K562 (cell line): ENCODE measurements at regions not wholly inside any gene's neighbourhood (a gene's known extent, or its start where the extent isn't known, plus 50 kb on each side); places are given as distances from the start of the nearest gene placed in this dataset.

ENCODE experiments used
- BCL6 ChIP-seq: fragments of 250-450 bp; sonication (Bioruptor Pico); IDR thresholded peaks from 2 replicates; pipeline ENCODE4 v1.4.0; 2020
- CHD4 ChIP-seq: fragments of 200-600 bp; sonication (generic); IDR thresholded peaks from 3 replicates; pipeline ENCODE4 v1.6.1; 2012; ENCODE audit warnings: low read depth, mild to moderate bottlenecking, mixed read lengths, low read length, inconsistent platforms; ENCODE audit not compliant: insufficient read depth, insufficient replicate concordance, poor library complexity, severe bottlenecking
- EP400 ChIP-seq: fragments of 450-650 bp; IDR thresholded peaks from 2 replicates; pipeline ENCODE4 v1.6.1; 2017; ENCODE audit warnings: antibody characterized with exemption, mild to moderate bottlenecking, moderate library complexity
- MAFG ChIP-seq: fragments of 450-650 bp; conservative IDR thresholded peaks from 2 replicates; pipeline ENCODE4 v1.6.1; 2016; ENCODE audit warnings: missing genetic modification characterization, missing compliant biosample characterization
- XRCC5 ChIP-seq: fragments of 200-400 bp; formaldehyde crosslinking; IDR thresholded peaks from 2 replicates; pipeline ENCODE4 v1.6.1; 2017; ENCODE audit warnings: low read depth, mild to moderate bottlenecking, low read length
- TF ChIP-seq, protein P1 (sequence below), 2 experiments: fragments of 450-650 bp; IDR thresholded peaks; 2 replicates each; pipeline ENCODE4 v1.6.1; 2016; ENCODE audit warnings: mild to moderate bottlenecking in 2 of 2, borderline replicate concordance in 1 of 2, low read depth in 1 of 2, moderate library complexity in 1 of 2
- TF ChIP-seq, protein P2 (sequence below): fragments of 250-450 bp; sonication (Bioruptor Pico); IDR thresholded peaks from 2 replicates; pipeline ENCODE4 v1.5.0; 2022; ENCODE audit warnings: mild to moderate bottlenecking

DNA sequence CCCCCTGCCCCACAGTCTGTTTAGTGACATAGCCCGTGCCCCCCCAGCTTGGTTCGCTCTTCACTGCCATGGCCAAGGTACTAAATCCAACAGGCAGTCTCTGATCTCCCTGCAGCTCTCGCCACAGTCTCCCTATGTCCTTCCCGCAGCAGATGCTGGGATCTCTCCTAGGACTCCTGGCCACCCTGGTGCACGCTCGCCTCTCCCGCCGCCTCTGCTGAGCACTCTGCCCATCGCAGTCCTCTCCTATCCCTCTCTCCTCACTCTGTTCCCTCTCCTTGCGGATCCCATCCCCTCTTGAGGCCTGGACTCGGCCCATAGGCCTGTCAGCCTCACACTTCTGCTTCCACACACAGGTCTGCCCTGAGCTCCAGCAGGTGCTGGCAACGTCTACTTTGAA lies 204.8 kb upstream of the TCERG1L start (continued):
- TF ChIP-seq, protein P1, sequence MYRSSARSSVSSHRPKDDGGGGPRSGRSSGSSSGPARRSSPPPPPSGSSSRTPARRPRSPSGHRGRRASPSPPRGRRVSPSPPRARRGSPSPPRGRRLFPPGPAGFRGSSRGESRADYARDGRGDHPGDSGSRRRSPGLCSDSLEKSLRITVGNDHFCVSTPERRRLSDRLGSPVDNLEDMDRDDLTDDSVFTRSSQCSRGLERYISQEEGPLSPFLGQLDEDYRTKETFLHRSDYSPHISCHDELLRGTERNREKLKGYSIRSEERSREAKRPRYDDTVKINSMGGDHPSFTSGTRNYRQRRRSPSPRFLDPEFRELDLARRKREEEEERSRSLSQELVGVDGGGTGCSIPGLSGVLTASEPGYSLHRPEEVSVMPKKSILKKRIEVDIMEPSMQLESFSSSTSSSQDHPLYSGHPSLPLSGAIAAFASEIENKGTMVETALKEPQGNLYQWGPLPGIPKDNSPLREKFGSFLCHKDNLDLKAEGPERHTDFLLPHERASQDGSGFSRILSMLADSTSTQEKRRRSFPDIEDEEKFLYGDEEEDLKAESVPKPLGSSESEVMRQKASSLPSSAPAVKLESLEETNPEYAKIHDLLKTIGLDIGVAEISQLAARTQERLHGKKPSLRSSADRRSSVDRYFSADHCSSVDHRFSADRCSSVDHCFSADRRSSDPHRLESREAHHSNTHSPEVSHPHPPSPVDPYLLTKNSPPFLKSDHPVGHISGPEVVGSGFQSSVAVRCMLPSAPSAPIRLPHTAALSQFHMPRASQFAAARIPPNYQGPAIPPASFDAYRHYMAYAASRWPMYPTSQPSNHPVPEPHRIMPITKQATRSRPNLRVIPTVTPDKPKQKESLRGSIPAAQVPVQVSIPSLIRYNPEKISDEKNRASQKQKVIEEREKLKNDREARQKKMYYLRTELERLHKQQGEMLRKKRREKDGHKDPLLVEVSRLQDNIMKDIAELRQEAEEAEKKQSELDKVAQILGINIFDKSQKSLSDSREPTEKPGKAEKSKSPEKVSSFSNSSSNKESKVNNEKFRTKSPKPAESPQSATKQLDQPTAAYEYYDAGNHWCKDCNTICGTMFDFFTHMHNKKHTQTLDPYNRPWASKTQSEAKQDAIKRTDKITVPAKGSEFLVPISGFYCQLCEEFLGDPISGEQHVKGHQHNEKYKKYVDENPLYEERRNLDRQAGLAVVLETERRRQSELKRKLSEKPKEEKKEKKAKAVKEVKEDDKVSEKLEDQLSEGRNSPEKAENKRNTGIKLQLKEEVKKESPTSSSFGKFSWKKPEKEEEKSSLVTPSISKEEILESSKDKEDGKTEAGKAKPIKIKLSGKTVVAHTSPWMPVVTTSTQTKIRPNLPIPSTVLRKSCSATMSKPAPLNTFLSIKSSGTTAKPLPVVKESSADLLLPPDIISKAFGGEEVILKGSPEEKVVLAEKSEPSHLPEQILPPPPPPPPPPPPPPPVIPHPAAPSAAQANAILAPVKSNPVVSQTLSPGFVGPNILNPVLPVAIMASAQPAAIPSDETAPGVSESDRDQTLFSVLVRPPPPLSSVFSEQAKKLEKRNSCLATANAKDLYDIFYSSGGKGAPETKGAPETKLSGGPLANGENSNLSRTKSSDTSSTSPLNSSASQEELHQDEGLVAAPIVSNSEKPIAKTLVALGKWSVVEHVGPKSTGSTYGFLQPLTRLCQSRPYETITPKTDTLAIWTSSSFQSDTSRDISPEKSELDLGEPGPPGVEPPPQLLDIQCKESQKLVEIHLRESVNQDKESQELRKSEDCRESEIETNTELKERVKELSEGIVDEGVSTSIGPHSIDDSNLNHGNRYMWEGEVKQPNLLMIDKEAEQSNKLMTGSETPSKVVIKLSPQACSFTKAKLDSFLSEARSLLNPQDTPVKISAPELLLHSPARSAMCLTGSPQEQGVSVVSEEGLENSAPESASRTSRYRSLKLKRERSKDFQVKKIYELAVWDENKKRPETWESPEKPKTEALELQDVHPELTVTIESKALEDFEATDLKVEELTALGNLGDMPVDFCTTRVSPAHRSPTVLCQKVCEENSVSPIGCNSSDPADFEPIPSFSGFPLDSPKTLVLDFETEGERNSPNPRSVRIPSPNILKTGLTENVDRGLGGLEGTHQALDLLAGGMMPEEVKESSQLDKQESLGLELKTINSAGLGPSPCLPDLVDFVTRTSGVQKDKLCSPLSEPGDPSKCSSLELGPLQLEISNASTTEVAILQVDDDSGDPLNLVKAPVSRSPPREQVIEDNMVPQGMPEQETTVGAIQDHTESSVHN (IDR thresholded peaks at IDR 0.05; ENCODE audit: borderline replicate concordance in 1 of 2, low read depth in 1 of 2), result no peak
- TF ChIP-seq EP400, result no peak
- TF ChIP-seq CHD4, result no peak
- no peak for TF ChIP-seq MAFG (tag)
- no peak for TF ChIP-seq XRCC5
- no peak for TF ChIP-seq BCL6 (CRISPR knock-in tag)
- TF ChIP-seq, protein P2, sequence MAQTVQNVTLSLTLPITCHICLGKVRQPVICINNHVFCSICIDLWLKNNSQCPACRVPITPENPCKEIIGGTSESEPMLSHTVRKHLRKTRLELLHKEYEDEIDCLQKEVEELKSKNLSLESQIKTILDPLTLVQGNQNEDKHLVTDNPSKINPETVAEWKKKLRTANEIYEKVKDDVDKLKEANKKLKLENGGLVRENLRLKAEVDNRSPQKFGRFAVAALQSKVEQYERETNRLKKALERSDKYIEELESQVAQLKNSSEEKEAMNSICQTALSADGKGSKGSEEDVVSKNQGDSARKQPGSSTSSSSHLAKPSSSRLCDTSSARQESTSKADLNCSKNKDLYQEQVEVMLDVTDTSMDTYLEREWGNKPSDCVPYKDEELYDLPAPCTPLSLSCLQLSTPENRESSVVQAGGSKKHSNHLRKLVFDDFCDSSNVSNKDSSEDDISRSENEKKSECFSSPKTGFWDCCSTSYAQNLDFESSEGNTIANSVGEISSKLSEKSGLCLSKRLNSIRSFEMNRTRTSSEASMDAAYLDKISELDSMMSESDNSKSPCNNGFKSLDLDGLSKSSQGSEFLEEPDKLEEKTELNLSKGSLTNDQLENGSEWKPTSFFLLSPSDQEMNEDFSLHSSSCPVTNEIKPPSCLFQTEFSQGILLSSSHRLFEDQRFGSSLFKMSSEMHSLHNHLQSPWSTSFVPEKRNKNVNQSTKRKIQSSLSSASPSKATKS, result no peak
- TF ChIP-seq, all 486 proteins: peak for 0
